ENCODE measurements at regions not wholly inside any gene's neighbourhood (a gene's known extent, or its start where the extent isn't known, plus 50 kb on each side); places are given as distances from the start of the nearest gene placed in this dataset.
"Not testable (repeated sequence)": the region's sequence is repeated elsewhere in the genome, so short reads cannot be mapped to it uniquely, and the experiment has no call there.

DNA sequence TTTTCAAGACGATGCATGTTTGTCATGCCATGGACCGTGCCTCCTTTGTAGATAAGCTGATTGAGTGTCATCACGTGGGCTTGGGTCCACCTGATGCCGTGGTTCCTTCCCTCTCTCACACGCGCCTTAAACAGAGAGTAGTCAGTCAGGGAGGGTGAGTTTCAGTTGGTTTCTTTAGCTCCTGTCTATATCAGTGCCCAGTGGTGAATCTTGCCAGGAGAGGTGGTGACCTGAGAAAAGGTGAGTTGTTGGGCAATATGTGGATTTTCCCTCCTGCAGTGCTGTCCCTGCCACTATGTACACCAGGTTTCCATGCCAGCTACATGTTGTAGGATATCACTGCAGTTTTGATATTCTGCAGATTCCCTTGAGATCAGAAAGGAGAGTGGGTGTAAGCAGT lies 129.7 kb downstream of the LAT start:
- intact Hi-C loops (cut with micrococcal nuclease) = no loop called here

DNA sequence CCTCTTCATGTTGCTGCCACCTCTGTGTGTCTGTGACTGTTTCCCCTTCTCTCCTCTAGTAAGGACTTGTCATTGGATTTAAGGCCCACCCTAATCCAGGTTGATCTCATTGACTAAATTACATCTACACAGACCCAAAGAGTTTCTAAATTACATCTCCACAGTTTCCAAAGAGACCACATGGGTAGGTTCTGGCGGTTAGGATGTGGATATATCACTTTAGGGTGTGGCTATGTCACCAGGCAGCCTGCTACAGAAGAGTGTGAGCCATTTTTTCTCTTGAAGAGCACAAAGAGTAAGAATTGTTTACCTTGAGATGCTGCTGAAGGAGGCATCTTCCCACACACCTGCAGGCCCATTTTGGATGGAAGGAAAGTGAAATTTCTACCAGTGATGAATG lies 128.6 kb downstream of the LAT start:
- intact Hi-C loops (cut with micrococcal nuclease) = not testable (repeated sequence)

DNA sequence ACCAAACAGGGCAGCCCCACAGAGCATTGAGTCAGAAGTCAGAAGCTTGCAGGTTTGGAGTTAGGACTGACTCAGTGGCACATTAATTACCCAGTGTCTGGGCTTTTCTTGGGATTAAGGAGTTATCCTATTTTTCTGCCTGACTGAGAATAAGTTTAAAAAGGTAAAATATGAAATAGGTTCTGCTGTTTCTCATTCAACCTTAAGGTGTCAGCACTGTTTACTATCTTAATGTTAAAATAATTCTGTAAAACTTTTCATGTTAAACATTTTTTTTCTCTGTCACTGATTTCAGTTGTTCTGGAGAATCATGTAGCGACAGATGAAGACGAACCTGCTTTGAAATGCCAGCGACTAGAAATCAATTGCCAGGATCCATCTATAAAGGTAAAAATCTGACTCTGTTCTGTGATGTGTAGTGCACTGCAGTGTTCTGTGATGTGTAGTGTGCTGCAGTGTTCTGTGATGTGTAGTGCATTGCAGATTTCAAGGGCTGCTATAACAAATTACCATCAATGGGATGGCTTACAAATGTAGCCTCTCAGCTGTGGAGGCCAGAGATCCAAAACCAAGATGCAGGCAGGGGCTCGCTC lies 128.0 kb downstream of the LAT start:
- intact Hi-C loops (cut with micrococcal nuclease) = no loop called here

DNA sequence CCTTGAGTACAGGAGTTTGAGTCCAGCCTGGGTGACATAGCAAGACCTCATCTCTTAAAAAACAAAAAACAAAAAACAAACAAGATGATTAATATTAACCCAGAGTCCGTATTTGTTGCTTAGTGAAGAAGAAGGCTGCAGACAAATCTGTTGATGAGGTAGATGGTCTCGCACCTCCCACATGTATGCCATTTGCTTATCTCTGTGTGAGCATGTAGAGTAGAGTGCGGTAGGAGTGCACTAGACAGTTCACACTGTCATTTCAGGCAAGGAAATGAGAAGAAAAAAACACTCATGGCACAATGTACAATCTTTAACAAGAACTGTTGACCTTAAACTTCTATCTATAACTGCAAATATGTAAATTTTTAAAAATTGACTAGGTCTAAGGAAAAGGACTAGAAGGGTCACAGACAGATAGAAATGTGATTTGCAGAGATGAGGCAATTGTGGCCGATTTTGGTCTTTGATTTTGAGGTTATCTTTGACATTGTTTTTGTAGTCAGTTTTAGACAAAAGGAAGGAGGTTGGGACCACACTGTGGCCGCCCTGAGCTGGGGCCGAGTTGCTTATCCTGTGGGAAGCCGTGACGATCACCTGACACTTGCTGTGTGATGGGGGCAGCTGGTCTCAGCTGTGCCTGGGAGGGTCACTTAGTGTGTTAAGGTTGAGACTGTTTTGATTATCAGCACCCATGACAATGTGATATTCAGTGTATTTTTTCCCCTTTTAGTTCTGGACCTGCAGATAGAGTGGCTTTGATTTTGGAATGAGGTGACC lies 127.2 kb downstream of the LAT start:
- intact Hi-C loops (cut with micrococcal nuclease) = not testable (repeated sequence)

DNA sequence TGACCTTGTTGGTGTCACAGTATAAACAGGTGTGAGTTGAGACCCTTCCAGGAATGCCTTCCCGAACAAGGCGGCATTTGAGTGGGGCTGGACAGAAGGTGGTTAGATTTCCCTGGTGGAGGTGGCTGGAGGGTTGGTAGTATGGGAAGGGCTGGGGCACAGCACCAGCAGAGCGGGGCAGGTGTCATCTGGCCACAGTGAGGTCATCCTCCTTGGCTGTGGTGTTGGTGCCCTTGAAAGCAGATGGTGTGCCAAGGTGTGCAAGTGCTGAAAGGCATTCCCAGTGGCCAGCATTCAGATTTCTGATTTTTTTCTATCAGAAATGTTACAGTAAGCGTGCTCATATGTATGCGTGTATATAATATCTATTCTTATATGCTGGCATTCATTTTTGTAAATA lies 126.6 kb downstream of the LAT start:
- intact Hi-C loops (cut with micrococcal nuclease) = no loop called here

DNA sequence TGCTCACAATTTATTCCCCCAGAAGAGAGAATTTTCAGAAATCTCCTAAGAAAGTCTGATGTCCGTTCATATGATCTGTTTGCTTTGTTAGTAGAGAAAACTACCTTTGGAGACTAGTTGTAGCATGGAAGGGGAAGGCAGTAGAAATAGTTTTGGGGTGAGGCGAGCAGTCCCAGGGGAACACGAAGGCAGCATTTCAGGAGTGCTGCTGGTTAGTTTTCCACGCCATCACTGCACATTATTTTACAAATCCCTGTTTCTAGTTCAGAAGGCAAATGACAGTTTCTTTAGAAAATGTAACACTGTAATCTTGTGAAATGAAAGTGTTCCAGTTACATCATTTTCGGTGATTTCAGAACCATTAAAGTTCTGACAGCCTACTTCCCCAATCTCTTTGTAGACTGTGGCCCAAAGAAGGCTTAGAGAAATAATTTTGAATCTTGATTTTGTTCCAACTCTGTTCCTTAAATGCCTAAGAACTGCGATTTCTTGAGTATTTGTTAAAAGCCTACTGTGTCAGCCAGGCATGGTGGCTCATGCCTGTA lies 123.8 kb downstream of the LAT start:
- intact Hi-C loops (cut with micrococcal nuclease) = not testable (repeated sequence)

DNA sequence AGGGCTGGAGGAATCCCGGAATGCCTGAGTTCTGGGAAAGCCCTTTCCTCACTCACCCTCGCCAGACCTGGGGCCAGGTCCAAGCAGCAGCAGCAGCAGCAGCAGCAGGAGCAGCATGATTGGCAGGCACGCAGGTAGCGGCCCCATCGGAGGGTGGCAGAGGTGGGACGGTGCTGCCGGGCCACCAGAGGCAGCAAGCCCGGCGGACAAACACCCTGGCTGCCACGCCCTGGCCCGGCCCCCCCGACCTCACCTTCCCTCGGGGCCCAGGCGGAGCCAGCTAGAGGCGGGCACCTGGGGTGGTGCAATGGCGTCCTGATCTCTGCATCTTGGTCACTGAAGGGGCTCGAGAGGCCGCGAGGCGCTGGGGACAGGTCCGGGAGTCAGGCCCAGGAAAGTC lies 122.4 kb downstream of the LAT start:
- intact Hi-C loops (cut with micrococcal nuclease) = no loop called here

DNA sequence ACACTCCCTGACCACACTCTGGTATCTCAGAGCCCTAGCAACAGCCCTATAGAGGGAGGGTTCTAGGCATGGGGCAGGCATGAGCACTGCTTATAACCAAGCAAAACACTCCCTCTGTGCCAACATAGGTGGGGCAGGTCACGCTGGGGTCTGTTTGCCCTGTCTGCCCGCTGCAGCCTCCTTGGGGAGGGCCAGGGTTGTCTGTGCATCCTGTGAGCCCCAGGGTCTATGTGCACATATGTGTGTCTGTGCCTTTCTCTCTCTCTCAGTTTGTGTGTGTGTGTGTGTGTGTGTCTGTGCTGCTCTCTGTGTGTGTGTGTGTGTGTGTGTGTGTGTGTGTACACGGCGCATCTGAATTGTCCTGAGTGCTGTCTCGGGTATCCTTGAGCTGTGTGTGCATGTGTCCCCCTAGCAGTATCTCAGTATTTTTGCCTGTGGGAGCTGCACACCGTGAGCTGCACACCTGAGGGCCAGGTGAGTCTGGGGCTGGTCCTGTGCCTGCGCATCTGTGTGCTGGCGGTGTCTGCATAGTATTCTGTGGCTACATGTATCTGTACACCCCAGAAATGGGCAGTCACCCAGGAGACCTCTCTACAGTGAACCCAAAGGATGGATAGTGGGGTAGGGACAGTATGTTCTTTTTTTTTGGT lies 121.5 kb downstream of the LAT start:
- intact Hi-C loops (cut with micrococcal nuclease) = not testable (repeated sequence)

DNA sequence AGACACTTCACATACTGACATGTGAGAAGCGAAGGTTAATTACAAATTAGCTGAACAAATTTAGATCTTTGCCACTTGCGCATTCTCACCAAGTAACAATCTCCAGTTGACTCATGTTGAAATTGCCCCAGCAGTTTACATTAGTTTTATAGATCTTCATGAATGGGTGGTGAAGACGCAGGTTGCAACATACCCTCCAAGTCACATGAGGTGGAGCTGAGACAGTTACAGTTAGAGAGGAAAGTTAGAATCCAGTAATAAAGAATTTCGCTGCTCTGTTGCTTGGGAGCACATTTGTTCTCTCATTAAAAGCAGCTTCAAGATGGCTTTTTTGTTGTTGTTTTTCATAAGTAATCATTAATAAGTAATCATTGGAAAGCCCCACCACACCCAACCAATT lies 119.7 kb downstream of the LAT start:
- intact Hi-C loops (cut with micrococcal nuclease) = not testable (repeated sequence)

DNA sequence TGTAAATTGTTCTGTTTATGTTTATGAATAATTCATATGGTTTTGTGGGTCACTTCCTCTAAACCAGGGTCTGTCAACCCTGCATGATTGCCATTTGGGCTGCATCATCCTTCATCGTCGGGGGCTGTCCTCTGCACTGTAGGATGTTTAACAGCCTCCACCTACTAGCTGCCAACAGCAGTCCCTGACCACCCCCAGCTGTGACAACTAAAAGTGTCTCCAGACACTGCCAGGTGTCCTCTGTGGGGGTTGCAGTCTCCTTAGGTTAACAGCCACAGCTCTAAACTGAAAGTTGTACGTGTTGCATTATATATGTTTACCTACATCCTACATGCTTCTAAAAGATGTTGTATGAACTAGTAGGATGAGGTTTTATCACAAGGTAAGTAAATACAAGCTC lies 113.1 kb downstream of the LAT start:
- intact Hi-C loops (cut with micrococcal nuclease) = not testable (repeated sequence)

DNA sequence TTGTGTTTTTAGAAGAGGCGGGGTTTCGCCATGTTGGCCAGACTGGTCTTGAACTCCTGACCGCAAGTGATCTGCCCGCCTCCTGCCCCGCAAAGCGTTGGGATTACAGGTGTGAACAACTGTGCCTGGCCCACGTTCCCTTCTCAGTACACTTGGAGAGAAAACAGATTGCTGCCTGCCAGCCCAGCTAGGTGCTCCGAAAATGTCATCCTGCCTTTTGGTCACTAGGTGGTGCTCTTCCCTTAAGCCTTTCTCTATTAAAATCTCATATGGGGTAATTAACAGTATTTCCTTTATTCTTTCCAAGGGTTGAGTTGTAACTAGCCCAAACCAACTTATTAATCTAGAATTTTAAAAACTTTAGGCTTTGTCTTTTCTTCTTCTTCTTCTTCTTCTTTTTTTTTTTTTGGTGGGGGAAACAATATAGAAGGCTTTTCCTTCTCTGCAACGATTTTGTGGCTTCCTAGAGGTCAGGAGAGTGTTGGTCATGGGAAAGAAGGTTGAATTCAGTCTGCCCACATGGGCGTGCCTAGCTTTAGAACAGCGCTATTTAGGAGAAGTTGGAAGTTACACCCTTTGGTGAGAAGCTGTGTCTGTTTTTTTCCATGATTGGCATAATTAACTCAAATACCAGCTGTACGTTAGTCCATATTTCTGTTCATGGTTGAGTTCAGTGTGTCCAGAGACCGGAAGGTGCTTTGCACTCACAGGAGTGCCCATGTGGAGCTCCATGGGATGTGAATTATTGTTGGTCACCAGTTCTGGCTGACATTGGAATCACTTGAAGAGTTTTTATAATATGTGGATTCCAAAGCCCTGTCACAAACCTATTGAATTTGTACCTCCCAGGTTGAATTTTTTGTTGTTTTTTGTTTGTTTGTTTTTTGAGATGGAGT lies 110.1 kb downstream of the LAT start:
- intact Hi-C loops (cut with micrococcal nuclease) = not testable (repeated sequence)

DNA sequence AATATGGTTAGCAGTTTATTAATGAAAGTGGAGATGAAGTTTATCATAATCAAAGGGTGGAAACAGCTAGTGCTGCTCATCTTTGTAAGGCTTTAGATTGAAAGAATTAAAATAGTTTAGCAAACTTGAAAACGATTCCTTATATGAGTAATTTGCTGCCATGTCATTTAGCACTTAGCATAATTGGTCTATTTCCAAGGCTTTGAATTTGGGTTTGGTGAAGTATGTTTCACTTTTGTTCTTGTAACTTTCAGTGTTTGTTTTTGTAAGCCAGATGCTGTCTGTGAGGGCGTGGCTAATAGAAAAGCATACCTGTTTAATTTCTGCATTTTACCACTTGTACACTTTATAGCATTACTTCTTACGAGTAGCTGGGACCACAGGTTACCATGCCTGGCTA lies 109.5 kb downstream of the LAT start:
- intact Hi-C loops (cut with micrococcal nuclease) = not testable (repeated sequence)

DNA sequence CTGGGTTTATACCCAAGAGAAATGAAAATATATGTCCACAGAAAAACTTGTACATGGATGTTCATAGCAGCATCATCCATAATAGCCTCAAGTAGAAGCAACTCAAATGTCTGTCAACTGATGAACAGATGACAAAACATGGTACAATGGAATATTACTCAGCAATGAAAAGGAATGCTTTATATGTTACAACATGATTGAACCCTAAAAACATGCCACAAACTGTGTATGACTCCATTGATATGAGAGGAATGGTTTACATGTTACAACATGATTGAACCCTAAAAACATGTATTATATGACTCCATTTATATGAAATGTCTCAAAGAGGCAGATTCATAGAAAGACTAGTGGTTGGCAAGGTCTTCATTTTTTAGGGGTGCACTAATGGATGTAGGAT lies 104.8 kb downstream of the LAT start:
- intact Hi-C loops (cut with micrococcal nuclease) = not testable (repeated sequence)

DNA sequence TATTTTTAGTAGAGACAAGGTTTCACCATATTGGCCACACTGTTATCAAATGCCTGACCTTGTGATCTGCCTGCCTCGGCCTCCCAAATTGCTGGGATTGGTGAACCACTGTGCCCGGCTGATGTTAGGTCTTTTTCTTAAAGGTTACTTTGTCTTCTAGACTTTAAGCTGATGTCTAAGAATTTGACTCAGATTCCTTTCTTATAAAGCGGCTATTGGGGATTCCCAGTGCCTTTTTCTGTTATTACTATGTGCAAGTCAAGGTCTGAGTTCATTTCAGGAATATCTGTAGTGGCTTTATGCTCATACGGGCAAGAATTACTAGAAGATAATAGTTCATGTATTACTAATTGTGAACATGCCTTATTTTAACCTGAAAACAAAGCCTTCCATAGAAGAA lies 102.8 kb downstream of the LAT start:
- intact Hi-C loops (cut with micrococcal nuclease) = not testable (repeated sequence)

DNA sequence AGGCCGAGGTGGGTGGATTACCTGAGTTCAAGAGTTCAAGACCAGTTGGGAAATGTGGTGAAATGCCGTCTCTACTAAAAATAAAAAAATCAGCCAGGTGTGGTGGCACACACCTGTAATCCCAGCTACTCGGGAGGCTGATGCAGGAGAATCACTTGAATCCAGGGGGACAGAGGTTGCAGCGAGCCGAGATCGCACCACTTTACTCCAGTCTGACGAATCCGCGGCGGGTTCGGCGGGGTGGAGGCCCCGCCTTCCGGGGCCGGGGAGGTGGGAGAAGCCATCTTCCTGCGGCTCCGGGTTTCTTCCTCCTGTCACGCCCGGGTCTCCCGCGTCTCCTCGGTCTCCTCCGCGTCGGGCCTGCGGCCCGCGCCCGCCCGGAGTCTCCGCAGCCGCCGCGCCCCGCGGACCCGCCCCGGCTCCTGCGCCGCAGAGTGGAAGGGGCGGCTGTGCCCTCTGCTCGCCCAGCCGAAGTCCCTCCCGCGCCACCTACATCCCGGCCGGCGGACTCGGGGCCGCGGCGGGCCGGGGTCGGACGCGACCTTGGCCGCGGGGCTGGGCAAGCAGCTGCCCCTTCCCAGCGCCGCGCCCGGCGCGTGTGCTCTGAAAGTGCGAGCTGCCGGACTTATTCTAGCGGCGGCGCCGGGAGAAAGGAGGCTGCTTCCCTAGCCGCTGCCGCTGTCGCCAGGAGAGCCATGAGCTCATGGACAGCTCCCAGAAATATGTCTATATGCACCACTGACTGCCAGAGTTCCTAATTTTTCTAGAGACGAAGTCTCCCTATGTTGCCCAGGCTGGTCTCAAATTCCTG lies 97.2 kb downstream of the LAT start:
- intact Hi-C loops (cut with micrococcal nuclease) = not testable (repeated sequence)

DNA sequence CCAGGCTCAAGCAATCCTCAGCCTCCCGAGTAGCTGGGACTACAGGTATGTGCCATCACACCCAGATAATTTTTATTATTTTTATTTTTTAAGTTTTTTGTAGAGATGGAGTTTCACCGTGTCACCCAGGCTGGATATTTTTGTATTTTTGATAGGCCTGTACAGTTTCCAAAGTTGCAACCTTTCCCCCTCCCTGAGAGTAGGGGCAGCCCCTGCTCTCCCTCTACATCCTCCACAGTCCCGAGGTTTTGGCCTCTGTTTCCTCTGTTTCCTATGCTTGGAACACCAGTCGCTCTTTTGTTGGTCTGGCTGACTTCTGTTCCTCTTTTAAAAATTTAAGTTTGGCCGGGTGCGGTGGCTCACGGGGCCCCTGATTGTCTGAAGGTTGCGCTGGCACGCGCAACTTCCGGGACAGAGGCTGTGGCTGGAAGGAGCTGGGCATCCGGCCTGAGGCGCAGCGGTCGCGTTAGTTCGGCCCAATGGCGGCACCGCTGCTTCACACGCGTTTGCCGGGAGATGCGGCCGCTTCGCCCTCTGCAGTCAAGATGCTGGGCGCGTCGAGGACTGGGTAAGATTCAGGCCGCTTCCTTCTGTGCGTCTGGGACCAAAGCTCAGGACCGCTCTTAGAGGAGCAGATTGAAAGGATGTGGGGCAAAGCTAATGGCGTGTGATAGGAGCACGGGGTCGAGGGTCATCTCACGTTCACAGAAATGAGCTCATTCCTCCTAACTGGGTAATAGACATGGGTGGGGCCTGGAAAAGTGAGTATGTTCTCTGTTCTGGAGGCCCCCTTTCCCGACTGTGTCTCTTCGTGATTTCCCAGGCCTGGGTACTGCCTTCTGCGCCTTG lies 89.9 kb downstream of the LAT start:
- intact Hi-C loops (cut with micrococcal nuclease) = loop anchor here (5.0 kb wide), 1 partner anchor 87 kb away; the partner anchor contains the start of gene LAT

DNA sequence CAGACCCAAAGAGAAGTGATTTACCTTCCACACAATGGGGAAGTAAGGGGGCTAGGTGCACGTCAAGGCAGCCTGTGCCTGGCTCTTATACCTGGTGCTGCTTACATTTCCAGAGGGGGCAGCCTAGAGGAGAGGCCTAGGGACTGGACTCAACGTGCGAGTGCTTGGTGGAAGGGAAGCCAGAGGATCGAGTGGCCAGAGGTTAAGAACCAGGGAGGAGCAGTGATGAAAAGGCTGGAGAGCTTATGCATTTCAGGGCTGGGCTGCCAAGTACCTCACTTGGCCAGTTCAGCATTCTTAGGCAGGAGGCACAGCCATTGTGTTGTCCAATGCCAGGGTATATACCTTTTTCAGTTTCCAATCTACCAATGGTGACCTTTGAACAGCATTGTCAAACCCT lies 77.4 kb downstream of the LAT start:
- intact Hi-C loops (cut with micrococcal nuclease) = not testable (repeated sequence)

DNA sequence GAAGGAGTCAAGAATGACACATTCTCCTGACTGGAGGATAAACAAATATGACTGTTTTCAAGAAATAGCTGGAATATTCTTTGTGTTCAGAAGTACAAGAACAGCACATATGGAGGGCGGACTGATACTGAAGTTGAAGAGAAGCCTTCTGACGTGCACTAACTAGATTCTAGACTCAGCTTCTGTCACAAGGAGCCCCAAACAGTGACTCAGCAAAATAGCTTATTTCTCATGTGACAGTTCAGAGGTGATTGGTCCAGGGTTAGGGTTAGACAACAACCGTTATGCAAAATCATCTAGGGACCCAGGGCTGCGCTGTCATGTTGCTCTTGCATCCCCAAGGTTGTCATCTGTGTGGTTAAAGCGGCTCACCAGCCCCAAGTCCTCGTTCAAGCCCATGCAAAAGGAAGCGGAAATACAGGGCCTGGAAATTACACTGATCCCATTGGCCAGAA lies 76.6 kb downstream of the LAT start:
- intact Hi-C loops (cut with micrococcal nuclease) = not testable (repeated sequence)

DNA sequence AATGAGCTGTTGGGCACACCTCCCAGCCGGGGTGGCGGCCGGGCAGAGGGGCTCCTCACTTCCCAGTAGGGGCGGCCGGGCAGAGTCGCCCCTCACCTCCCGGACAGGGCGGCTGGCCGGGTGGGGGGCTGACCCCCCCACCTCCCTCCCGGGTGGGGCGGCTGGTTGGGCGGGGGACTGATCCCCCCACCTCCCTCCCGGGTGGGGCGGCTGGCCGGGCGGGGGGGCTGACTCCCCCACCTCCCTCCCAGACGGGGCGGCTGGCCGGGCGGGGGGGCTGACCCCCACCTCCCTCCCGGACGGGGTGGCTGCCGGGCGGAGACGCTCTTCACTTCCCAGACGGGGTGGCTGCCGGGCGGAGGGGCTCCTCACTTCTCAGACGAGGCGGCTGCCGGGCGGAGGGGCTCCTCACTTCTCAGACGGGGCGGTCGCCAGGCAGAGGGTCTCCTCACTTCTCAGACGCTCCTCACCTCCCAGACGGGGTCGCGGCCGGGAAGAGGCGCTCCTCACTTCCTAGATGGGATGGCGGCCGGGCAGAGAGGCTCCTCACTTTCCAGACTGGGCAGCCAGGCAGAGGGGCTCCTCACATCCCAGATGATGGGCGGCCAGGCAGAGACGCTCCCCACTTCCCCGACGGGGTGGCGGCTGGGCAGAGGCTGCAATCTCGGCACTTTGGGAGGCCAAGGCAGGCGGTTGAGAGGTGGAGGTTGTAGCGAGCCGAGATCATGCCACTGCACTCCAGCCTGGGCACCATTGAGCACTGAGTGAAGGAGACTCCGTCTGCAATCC lies 75.4 kb downstream of the LAT start:
- intact Hi-C loops (cut with micrococcal nuclease) = not testable (repeated sequence)
